Tibial nerve (tissue), 4 donors: ENCODE measurements at regions not wholly inside any gene's neighbourhood (a gene's known extent, or its start where the extent isn't known, plus 50 kb on each side); places are given as distances from the start of the nearest gene placed in this dataset.

Source experiments
- DNase-seq, 2 donors: peaks; one replicate each; pipeline ENCODE4 v3.0.0-alpha.2; 2019; ENCODE audit warnings: low spot score in 2 of 2
- H3K27ac ChIP-seq, 4 donors: fragments of 200-600 bp; sonication (generic) in 3 of 4; one replicate each; pipeline ENCODE4 v1.5.1; 2017 to 2019; ENCODE audit warnings: mild to moderate bottlenecking in 1 of 4
- H3K27me3 ChIP-seq, 2 donors: fragments of 200-600 bp; sonication (generic) in 1 of 2; one replicate each; pipeline versions ENCODE4 v1.5.1 to v1.6.0; 2017 to 2019
- H3K36me3 ChIP-seq, 3 donors: fragments of 200-600 bp; sonication (generic); one replicate each; pipeline ENCODE4 v1.5.1; 2018 to 2019
- H3K4me1 ChIP-seq, 4 donors: fragments of 200-600 bp; sonication (generic) in 3 of 4; one replicate each; pipeline ENCODE4 v1.5.1; 2017 to 2019
- H3K4me3 ChIP-seq, 4 donors: fragments of 200-600 bp; sonication (generic) in 3 of 4; one replicate each; pipeline ENCODE4 v1.5.1; 2017 to 2019; ENCODE audit warnings: mild to moderate bottlenecking in 1 of 4, moderate library complexity in 1 of 4
- H3K9me3 ChIP-seq, 4 donors: fragments of 200-600 bp; sonication (generic) in 3 of 4; one replicate each; pipeline ENCODE4 v1.5.1; 2017 to 2019
- CTCF ChIP-seq, 5 experiments: fragments of 200-600 bp in 3 of 5; fragments of 450-650 bp in 2 of 5; sonication (generic) in 3 of 5; IDR thresholded peaks; one replicate each; pipeline ENCODE4 v1.5.1; 2016 to 2019; ENCODE audit warnings: antibody characterized with exemption in 5 of 5, mild to moderate bottlenecking in 3 of 5, moderate library complexity in 2 of 5
- EP300 ChIP-seq, 2 donors: sonication (generic); formaldehyde crosslinking; IDR thresholded peaks; one replicate each; pipeline ENCODE4 v1.6.1; 2017; ENCODE audit warnings: antibody characterized with exemption in 2 of 2, mild to moderate bottlenecking in 1 of 2
- POLR2A ChIP-seq, 2 donors: fragments of 450-650 bp; IDR thresholded peaks; one replicate each; pipeline ENCODE4 v1.6.1; 2017; ENCODE audit warnings: antibody characterized with exemption in 2 of 2, mild to moderate bottlenecking in 2 of 2, moderate library complexity in 2 of 2
- WGBS, 2 donors: methylation state at CpG; one replicate each; pipeline ENCODE4 v1.1.5; 2018; 5-methylcytosine and 5-hydroxymethylcytosine counted together

- TF ChIP-seq EP300 (IDR thresholded peaks at IDR 0.05) (no peak), CTCF (IDR thresholded peaks at IDR 0.05) (no peak), POLR2A (IDR thresholded peaks at IDR 0.05) (no peak)
- Histone ChIP-seq H3K27me3 (no peaks in the 10 kb centered on the region), H3K4me3 (no peak overlapping the region), H3K27ac (peak overlapping the region in 1 of 4 donors; percentile 70), H3K4me1 (peaks cover 0 to 3% (median 0%) of the 10 kb centered on the region in 4 donors), H3K9me3 (peaks cover 0 to 6% (median 0%) of the 10 kb centered on the region in 4 donors), H3K36me3 (no peaks in the 10 kb centered on the region)
- WGBS, 2 donors, result 77% methylated on average over 4 of the region's 4 CpGs
- no peak for DNase-seq
Observed at GRCh38 chr10:28411648-28412047, 108.8 kb upstream of the MPP7 start.

- no peaks in the 10 kb centered on the region for H3K36me3 ChIP-seq
- DNase-seq, result no peak
- 83 to 85% methylated on average over 2 of the region's 2 CpGs for WGBS, 2 donors
- no peak overlapping the region for H3K4me3 ChIP-seq
- H3K4me1 ChIP-seq, result no peaks in the 10 kb centered on the region
- no peak overlapping the region for H3K27ac ChIP-seq
- H3K9me3 ChIP-seq, result peaks cover 0 to 6% (median 0%) of the 10 kb centered on the region in 4 donors
- TF ChIP-seq EP300 (IDR thresholded peaks at IDR 0.05), result no peak
- TF ChIP-seq CTCF (IDR thresholded peaks at IDR 0.05), result no peak
- no peak for TF ChIP-seq POLR2A (IDR thresholded peaks at IDR 0.05)
- H3K27me3 ChIP-seq, result no peaks in the 10 kb centered on the region
Observed at GRCh38 chr10:28418069-28418468, 114.8 kb upstream of the WAC start.

GRCh38 chr10:28425422-28425821 lies 107.5 kb upstream of the WAC start:
- Histone ChIP-seq H3K4me3 (no peak overlapping the region), H3K27me3 (no peaks in the 10 kb centered on the region), H3K4me1 (no peaks in the 10 kb centered on the region), H3K27ac (no peak overlapping the region), H3K9me3 (no peaks in the 10 kb centered on the region), H3K36me3 (no peaks in the 10 kb centered on the region)
- TF ChIP-seq EP300 (IDR thresholded peaks at IDR 0.05) (no peak), CTCF (IDR thresholded peaks at IDR 0.05) (no peak), POLR2A (IDR thresholded peaks at IDR 0.05) (no peak)
- DNase-seq, result no peak
- WGBS, 2 donors, result 84 to 87% methylated on average over 3 of the region's 3 CpGs

GRCh38 chr10:28426392-28427159 lies 106.3 kb upstream of the WAC start:
- no peak for TF ChIP-seq EP300 (IDR thresholded peaks at IDR 0.05)
- TF ChIP-seq POLR2A (IDR thresholded peaks at IDR 0.05), result no peak
- no peak for TF ChIP-seq CTCF (IDR thresholded peaks at IDR 0.05)
- Histone ChIP-seq H3K9me3 (no peaks in the 10 kb centered on the region), H3K27ac (no peak overlapping the region), H3K4me3 (no peak overlapping the region), H3K4me1 (no peaks in the 10 kb centered on the region), H3K36me3 (no peaks in the 10 kb centered on the region), H3K27me3 (no peaks in the 10 kb centered on the region)
- no peak for DNase-seq

- no peaks in the 10 kb centered on the region for H3K27me3 ChIP-seq
- no peaks in the 10 kb centered on the region for H3K36me3 ChIP-seq
- H3K4me3 ChIP-seq, result no peak overlapping the region
- 89 to 92% methylated on average over 5 of the region's 5 CpGs for WGBS, 2 donors
- H3K4me1 ChIP-seq, result peaks cover 0 to 8% (median 0%) of the 10 kb centered on the region in 4 donors
- no peak overlapping the region for H3K27ac ChIP-seq
- no peak for DNase-seq
- H3K9me3 ChIP-seq, result no peaks in the 10 kb centered on the region
- no peak for TF ChIP-seq CTCF (IDR thresholded peaks at IDR 0.05)
- TF ChIP-seq EP300 (IDR thresholded peaks at IDR 0.05), result no peak
- no peak for TF ChIP-seq POLR2A (IDR thresholded peaks at IDR 0.05)
Observed at GRCh38 chr10:28427376-28427775, 105.5 kb upstream of the WAC start.
